ENCODE measurements at regions not wholly inside any gene's neighbourhood (a gene's known extent, or its start where the extent isn't known, plus 50 kb on each side); places are given as distances from the start of the nearest gene placed in this dataset.

- no peak overlapping the region for H3K4me3 ChIP-seq (ENCODE audit: low read depth, low read length)
- TF ChIP-seq, protein P1, sequence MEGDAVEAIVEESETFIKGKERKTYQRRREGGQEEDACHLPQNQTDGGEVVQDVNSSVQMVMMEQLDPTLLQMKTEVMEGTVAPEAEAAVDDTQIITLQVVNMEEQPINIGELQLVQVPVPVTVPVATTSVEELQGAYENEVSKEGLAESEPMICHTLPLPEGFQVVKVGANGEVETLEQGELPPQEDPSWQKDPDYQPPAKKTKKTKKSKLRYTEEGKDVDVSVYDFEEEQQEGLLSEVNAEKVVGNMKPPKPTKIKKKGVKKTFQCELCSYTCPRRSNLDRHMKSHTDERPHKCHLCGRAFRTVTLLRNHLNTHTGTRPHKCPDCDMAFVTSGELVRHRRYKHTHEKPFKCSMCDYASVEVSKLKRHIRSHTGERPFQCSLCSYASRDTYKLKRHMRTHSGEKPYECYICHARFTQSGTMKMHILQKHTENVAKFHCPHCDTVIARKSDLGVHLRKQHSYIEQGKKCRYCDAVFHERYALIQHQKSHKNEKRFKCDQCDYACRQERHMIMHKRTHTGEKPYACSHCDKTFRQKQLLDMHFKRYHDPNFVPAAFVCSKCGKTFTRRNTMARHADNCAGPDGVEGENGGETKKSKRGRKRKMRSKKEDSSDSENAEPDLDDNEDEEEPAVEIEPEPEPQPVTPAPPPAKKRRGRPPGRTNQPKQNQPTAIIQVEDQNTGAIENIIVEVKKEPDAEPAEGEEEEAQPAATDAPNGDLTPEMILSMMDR (IDR thresholded peaks at IDR 0.05; ENCODE audit: low read depth, low read length), result no peak
Measured at GRCh38 chr3:117610156-117610555, 900.6 kb downstream of the TUSC7 start.

DNA sequence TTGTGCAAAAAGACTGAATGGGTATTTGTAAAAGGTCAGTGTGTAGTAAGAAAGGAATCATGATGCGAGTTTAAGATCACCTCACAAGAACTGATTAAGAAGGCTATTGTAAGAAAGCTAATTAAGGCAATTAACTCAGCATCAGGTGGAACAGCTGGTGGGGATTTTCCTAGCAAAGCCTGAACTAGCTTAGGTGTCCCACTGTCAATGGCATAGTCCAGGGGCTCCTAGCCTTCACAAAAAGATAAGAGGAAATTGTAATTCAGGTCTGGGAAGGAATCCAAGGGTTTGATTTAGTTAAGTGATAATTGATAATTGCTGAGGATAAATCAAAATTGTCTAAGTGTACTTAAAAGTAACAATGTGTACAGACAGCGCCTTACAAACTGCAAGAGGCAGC, 901.6 kb downstream of the TUSC7 start:
- H3K4me3 ChIP-seq (ENCODE audit: low read depth, low read length), result no peak overlapping the region
- TF ChIP-seq, protein P1 (IDR thresholded peaks at IDR 0.05; ENCODE audit: low read depth, low read length), result no peak

DNA sequence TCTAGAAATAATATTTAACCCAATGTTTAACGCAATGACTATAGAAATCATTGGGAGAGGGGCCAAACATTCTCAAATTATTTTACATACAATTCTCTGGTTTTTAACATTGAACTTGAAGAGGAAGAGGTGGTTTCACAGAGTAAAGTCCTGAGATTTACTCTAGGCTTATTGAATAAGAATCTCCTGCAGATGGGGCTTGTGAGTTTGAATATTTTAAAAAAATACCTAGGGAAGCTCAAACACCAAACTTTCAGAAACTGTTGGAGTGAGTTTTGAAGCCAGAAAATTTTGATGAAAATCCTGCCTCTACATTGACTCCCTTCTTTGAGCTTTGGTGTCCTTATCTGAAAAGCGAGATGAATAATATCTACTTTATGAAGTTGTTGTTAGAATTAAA, 906.6 kb downstream of the TUSC7 start:
- no peak overlapping the region for H3K4me3 ChIP-seq (ENCODE audit: low read depth, low read length)
- TF ChIP-seq, protein P1 (IDR thresholded peaks at IDR 0.05; ENCODE audit: low read depth, low read length), result no peak

- H3K4me3 ChIP-seq (ENCODE audit: low read depth, low read length), result no peak overlapping the region
- TF ChIP-seq, protein P1 (IDR thresholded peaks at IDR 0.05; ENCODE audit: low read depth, low read length), result no peak
Measured at GRCh38 chr3:117617906-117618305, 908.3 kb downstream of the TUSC7 start.

DNA sequence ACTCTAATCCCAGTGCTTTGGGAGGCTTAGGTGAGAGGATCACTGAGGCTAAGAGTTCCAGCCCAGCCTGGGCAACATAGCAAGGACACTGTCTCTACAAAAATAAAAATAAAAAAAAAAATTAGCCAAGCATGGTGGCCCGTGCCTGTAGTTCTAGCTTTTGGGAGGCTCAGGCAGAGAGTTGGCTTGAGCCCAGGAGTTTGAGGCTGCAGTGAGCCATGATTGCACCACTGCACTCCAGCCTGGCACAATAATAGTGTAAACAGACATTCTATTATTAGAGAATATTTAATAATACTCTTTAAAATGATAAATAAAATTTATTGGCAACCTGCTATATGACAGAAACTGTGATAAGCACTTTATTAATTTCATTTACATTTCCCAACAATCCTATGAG, 908.9 kb downstream of the TUSC7 start:
- no peak overlapping the region for H3K4me3 ChIP-seq (ENCODE audit: low read depth, low read length)
- TF ChIP-seq, protein P1 (IDR thresholded peaks at IDR 0.05; ENCODE audit: low read depth, low read length), result no peak

- TF ChIP-seq, protein P1 (IDR thresholded peaks at IDR 0.05; ENCODE audit: low read depth, low read length), result no peak
Measured at GRCh38 chr3:117619805-117620204, 910.2 kb downstream of the TUSC7 start.

DNA sequence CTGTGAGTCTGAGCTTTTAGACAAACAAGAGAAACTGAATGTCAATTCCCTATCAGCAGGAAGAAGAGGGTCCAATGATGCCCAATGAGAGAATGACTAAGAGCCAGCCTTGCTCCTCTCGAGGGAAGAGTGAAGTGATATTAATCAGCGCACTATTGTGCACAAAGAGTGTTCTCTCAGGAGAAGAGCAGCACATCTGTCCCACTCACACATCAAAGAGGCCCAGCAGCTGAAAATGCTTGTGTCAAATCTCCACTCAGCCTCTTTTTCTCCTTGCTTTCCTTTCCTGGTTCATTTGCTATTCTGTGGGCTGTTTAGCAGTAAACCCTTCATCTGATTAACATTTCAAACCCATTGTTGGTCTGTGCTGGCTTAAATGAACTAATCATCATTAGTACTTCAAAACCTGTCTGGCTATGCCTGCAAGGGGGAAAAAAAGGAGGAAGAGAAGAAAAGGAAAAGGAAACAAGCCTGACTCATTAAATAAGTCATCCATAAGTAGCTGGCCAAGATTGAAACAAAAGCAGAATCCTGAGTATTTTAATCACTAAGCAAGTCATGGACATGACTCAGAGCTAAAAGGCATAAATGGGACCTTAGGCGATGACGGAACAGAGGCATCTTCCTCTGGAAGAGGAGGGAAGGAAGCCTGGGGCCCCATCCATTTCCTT, 912.7 kb downstream of the TUSC7 start:
- TF ChIP-seq, protein P1 (IDR thresholded peaks at IDR 0.05; ENCODE audit: low read depth, low read length), result no peak
- no peak overlapping the region for H3K4me3 ChIP-seq (ENCODE audit: low read depth, low read length)

More at GRCh38 chr3:117619805-117620204, 910.2 kb downstream of the TUSC7 start:
- H3K4me3 ChIP-seq (ENCODE audit: low read depth, low read length), result no peak overlapping the region

Data from WI38 (cell line).